ENCODE measurements at regions not wholly inside any gene's neighbourhood (a gene's known extent, or its start where the extent isn't known, plus 50 kb on each side); places are given as distances from the start of the nearest gene placed in this dataset.
"Not testable (repeated sequence)": the region's sequence is repeated elsewhere in the genome, so short reads cannot be mapped to it uniquely, and the experiment has no call there.

- H3K27me3 ChIP-seq (ENCODE audit: control insufficient read depth, insufficient read depth, low read length); BruUV-seq (replicated peaks); POLR2A ChIA-PET; H3K9me3 ChIP-seq (ENCODE audit: control insufficient read depth, insufficient read depth, low read depth, low read length); CTCF ChIA-PET; H3K27ac ChIP-seq (ENCODE audit: low read length); in situ Hi-C loops (cut with HindIII; ENCODE audit: low pct_unique_long_range_greater_than_20kb, low sequenced_read_pairs); DNase-seq (ENCODE audit: low read depth, low spot score); H3K4me1 ChIP-seq (ENCODE audit: control insufficient read depth, insufficient read depth, low read length); H3K36me3 ChIP-seq (ENCODE audit: control insufficient read depth, insufficient read depth, low read length); intact Hi-C loops (cut with micrococcal nuclease; ENCODE audit: unreplicated experiment); H3K4me3 ChIP-seq (ENCODE audit: low read depth in 2 of 2, low read length in 2 of 2); ATAC-seq: not testable (repeated sequence)
Measured at GRCh38 chr2:89936559-89936958, 1245.1 kb downstream of the RPIA start.

GRCh38 chr2:89938756-89939155, 1247.3 kb downstream of the RPIA start:
- H3K4me1 ChIP-seq (ENCODE audit: control insufficient read depth, insufficient read depth, low read length); in situ Hi-C loops (cut with HindIII; ENCODE audit: low pct_unique_long_range_greater_than_20kb, low sequenced_read_pairs); DNase-seq (ENCODE audit: low read depth, low spot score); intact Hi-C loops (cut with micrococcal nuclease; ENCODE audit: unreplicated experiment); H3K9me3 ChIP-seq (ENCODE audit: control insufficient read depth, insufficient read depth, low read depth, low read length); H3K27ac ChIP-seq (ENCODE audit: low read length); POLR2A ChIA-PET; CTCF ChIA-PET; H3K36me3 ChIP-seq (ENCODE audit: control insufficient read depth, insufficient read depth, low read length); H3K4me3 ChIP-seq (ENCODE audit: low read depth in 2 of 2, low read length in 2 of 2); BruUV-seq (replicated peaks); H3K27me3 ChIP-seq (ENCODE audit: control insufficient read depth, insufficient read depth, low read length): not testable (repeated sequence)
- TF ChIP-seq CTCF (IDR thresholded peaks at IDR 0.05) = peak; percentile 49
- 0 out of 2 replicates have a peak, but pooled peaks have one; percentile 53 for ATAC-seq

- DNase-seq (ENCODE audit: low read depth, low spot score); in situ Hi-C loops (cut with HindIII; ENCODE audit: low pct_unique_long_range_greater_than_20kb, low sequenced_read_pairs); POLR2A ChIA-PET; CTCF ChIA-PET; H3K27me3 ChIP-seq (ENCODE audit: control insufficient read depth, insufficient read depth, low read length); H3K9me3 ChIP-seq (ENCODE audit: control insufficient read depth, insufficient read depth, low read depth, low read length); H3K4me1 ChIP-seq (ENCODE audit: control insufficient read depth, insufficient read depth, low read length); BruUV-seq (replicated peaks); intact Hi-C loops (cut with micrococcal nuclease; ENCODE audit: unreplicated experiment); ATAC-seq; H3K36me3 ChIP-seq (ENCODE audit: control insufficient read depth, insufficient read depth, low read length); H3K4me3 ChIP-seq (ENCODE audit: low read depth in 2 of 2, low read length in 2 of 2); H3K27ac ChIP-seq (ENCODE audit: low read length): not testable (repeated sequence)
- TF ChIP-seq CTCF (IDR thresholded peaks at IDR 0.05) = 0 out of 2 replicates have a peak, but pooled peaks have one; percentile 6
Measured at GRCh38 chr2:89944267-89944666, 1252.8 kb downstream of the RPIA start.

GRCh38 chr2:89945004-89945616, 1253.6 kb downstream of the RPIA start:
- DNase-seq (ENCODE audit: low read depth, low spot score); ATAC-seq: not testable (repeated sequence)

GRCh38 chr2:89947208-89947815, 1255.8 kb downstream of the RPIA start:
- H3K27me3 ChIP-seq (ENCODE audit: control insufficient read depth, insufficient read depth, low read length); H3K4me3 ChIP-seq (ENCODE audit: low read depth in 2 of 2, low read length in 2 of 2); in situ Hi-C loops (cut with HindIII; ENCODE audit: low pct_unique_long_range_greater_than_20kb, low sequenced_read_pairs); H3K9me3 ChIP-seq (ENCODE audit: control insufficient read depth, insufficient read depth, low read depth, low read length); H3K36me3 ChIP-seq (ENCODE audit: control insufficient read depth, insufficient read depth, low read length); CTCF ChIA-PET; POLR2A ChIA-PET; DNase-seq (ENCODE audit: low read depth, low spot score); BruUV-seq (replicated peaks); H3K4me1 ChIP-seq (ENCODE audit: control insufficient read depth, insufficient read depth, low read length); ATAC-seq; H3K27ac ChIP-seq (ENCODE audit: low read length); intact Hi-C loops (cut with micrococcal nuclease; ENCODE audit: unreplicated experiment): not testable (repeated sequence)

More at GRCh38 chr2:89945004-89945616, 1253.6 kb downstream of the RPIA start:
- CTCF ChIA-PET; H3K4me3 ChIP-seq (ENCODE audit: low read depth in 2 of 2, low read length in 2 of 2); in situ Hi-C loops (cut with HindIII; ENCODE audit: low pct_unique_long_range_greater_than_20kb, low sequenced_read_pairs); intact Hi-C loops (cut with micrococcal nuclease; ENCODE audit: unreplicated experiment); POLR2A ChIA-PET; BruUV-seq (replicated peaks); H3K9me3 ChIP-seq (ENCODE audit: control insufficient read depth, insufficient read depth, low read depth, low read length); H3K27ac ChIP-seq (ENCODE audit: low read length); H3K4me1 ChIP-seq (ENCODE audit: control insufficient read depth, insufficient read depth, low read length); H3K36me3 ChIP-seq (ENCODE audit: control insufficient read depth, insufficient read depth, low read length); H3K27me3 ChIP-seq (ENCODE audit: control insufficient read depth, insufficient read depth, low read length): not testable (repeated sequence)

- H3K27me3 ChIP-seq (ENCODE audit: control insufficient read depth, insufficient read depth, low read length); H3K4me1 ChIP-seq (ENCODE audit: control insufficient read depth, insufficient read depth, low read length); intact Hi-C loops (cut with micrococcal nuclease; ENCODE audit: unreplicated experiment); H3K4me3 ChIP-seq (ENCODE audit: low read depth in 2 of 2, low read length in 2 of 2); DNase-seq (ENCODE audit: low read depth, low spot score); POLR2A ChIA-PET; H3K9me3 ChIP-seq (ENCODE audit: control insufficient read depth, insufficient read depth, low read depth, low read length); H3K36me3 ChIP-seq (ENCODE audit: control insufficient read depth, insufficient read depth, low read length); in situ Hi-C loops (cut with HindIII; ENCODE audit: low pct_unique_long_range_greater_than_20kb, low sequenced_read_pairs); ATAC-seq; BruUV-seq (replicated peaks); H3K27ac ChIP-seq (ENCODE audit: low read length); CTCF ChIA-PET: not testable (repeated sequence)
Measured at GRCh38 chr2:89948102-89948501, 1256.6 kb downstream of the RPIA start.

Data from Panc1 (cell line).